Stimulated activated memory B cell treated with anti-CD40 and anti-IgM and Interleukin-4, amounts not matched to agents 10 μg/mL and 1 μg/mL and 100 μg/mL, for 72 hours (primary cell): ENCODE measurements at regions not wholly inside any gene's neighbourhood (a gene's known extent, or its start where the extent isn't known, plus 50 kb on each side); places are given as distances from the start of the nearest gene placed in this dataset.

Experiments used
- ATAC-seq: fragments of 150-1000 bp; cut with Tn5 transposase; 2 replicates; pipeline ENCODE4 v1.10.0; 2021
- H3K27ac Mint-ChIP-seq: one replicate; pipeline ENCODE4 v1.8.0; 2022; ENCODE audit warnings: mild to moderate bottlenecking, mixed read lengths
- H3K27me3 Mint-ChIP-seq: one replicate; pipeline ENCODE4 v1.8.0; 2022; ENCODE audit warnings: mixed read lengths
- H3K36me3 Mint-ChIP-seq: one replicate; pipeline ENCODE4 v1.8.0; 2022; ENCODE audit warnings: mixed read lengths
- H3K4me1 Mint-ChIP-seq: one replicate; pipeline ENCODE4 v1.8.0; 2022; ENCODE audit warnings: mixed read lengths
- H3K4me3 Mint-ChIP-seq: one replicate; pipeline ENCODE4 v1.8.0; 2022; ENCODE audit warnings: mild to moderate bottlenecking, moderate library complexity, mixed read lengths
- H3K9me3 Mint-ChIP-seq: one replicate; pipeline ENCODE4 v1.8.0; 2022; ENCODE audit warnings: mixed read lengths

DNA sequence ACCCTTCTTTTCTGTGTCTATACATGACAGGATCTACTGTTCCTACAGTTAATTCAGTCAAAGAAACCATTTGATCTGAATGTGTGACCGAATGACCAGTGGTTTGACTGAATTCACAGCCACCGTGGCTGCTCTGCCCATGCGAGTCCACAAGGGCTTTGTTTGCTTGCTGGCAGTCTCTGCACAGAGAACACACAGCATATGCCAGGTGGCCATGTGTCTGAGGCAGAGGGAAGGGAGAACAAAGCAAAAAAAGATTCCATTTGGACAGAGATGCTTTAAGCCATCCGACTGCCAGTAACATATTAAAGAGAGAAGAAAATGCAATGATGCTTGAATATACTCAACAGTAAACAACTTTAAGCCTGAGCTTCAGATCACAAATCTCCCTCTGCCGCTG is 737.8 kb upstream of the CXADR start:
- no peaks in the 10 kb centered on the region for H3K4me1 Mint-ChIP-seq
- H3K9me3 Mint-ChIP-seq: peaks cover 12% of the 10 kb centered on the region
- H3K27me3 Mint-ChIP-seq: no peaks in the 10 kb centered on the region
- no peak for ATAC-seq
- no peak overlapping the region for H3K27ac Mint-ChIP-seq
- no peaks in the 10 kb centered on the region for H3K36me3 Mint-ChIP-seq
- no peak overlapping the region for H3K4me3 Mint-ChIP-seq

DNA sequence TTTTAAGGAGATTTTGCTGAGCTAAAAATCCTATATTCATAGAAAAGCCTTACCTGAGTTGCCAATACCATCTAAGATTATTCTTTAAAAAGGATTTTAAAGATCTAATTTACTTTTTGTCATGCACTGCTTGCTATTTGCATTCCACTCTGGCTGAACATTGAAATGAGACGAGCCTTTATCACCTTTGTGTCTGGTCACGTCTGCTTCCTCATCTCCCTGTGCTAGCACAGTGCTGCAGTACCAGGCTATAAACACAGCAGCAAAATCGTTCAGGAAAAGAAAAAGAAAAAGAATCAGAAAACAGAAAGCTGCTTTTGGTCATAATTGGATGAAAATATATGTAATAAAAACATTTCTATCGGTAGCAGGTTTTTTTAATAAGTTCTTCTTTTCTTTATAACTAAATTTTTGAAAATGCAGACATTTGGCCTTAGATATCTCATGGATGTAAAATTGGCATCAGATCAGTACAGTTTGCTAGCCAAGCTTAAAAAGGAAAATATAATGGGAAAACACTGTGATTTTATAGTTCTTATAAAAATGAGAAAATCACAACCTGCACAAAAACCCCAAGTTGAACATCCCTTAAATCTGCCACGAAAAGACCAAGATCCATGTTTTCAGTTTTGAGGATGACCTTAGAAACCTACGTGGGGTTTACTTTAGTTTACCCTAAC is 735.7 kb upstream of the CXADR start:
- H3K27ac Mint-ChIP-seq: no peak overlapping the region
- no peak for ATAC-seq
- H3K4me1 Mint-ChIP-seq: no peaks in the 10 kb centered on the region
- H3K27me3 Mint-ChIP-seq: no peaks in the 10 kb centered on the region
- no peak overlapping the region for H3K4me3 Mint-ChIP-seq
- no peaks in the 10 kb centered on the region for H3K36me3 Mint-ChIP-seq
- peaks cover 15% of the 10 kb centered on the region for H3K9me3 Mint-ChIP-seq

DNA sequence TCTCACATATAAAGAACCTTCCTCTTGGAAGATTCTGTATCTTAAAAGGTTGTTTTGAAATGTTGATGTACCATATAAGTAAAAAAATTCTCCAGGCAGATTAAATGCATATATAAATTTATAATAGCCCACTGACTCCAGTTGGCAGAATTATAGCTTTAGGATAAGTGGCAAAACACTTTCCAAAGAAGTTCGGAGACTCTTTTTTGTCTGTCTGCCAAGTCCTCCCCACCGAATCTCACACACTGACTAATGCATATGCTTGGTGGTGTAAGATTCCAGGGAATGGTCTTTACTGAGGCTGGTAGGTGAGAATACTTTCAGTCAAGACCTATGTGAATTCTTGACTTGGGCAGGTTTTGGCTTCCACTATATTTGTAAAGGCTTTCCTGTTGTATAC is 724.3 kb upstream of the CXADR start:
- peaks cover 15% of the 10 kb centered on the region for H3K9me3 Mint-ChIP-seq
- no peak overlapping the region for H3K4me3 Mint-ChIP-seq
- ATAC-seq: no peak
- H3K27me3 Mint-ChIP-seq: no peaks in the 10 kb centered on the region
- no peak overlapping the region for H3K27ac Mint-ChIP-seq
- H3K36me3 Mint-ChIP-seq: no peaks in the 10 kb centered on the region
- no peaks in the 10 kb centered on the region for H3K4me1 Mint-ChIP-seq

DNA sequence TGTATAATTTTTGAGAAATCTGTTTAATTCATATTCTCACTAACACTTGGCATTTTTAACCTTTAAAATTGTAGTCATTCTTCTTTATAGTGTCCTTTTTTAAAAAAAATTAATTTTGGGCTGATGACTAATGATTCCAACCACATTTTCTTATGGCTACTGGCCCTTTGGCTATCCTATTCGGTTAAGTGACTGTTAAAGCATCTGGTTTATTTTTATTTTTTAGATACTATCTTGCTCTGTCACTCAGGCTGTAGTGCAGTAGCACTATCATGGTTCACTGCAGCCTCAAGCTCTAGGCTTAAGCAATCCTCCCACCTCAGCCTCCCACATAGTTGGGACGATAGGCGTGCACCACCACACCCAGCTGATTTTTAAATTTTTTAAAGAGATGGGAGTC is 723.2 kb upstream of the CXADR start:
- no peaks in the 10 kb centered on the region for H3K36me3 Mint-ChIP-seq
- no peaks in the 10 kb centered on the region for H3K4me1 Mint-ChIP-seq
- H3K27me3 Mint-ChIP-seq: no peaks in the 10 kb centered on the region
- peaks cover 9% of the 10 kb centered on the region for H3K9me3 Mint-ChIP-seq
- ATAC-seq: no peak
- no peak overlapping the region for H3K27ac Mint-ChIP-seq
- no peak overlapping the region for H3K4me3 Mint-ChIP-seq

DNA sequence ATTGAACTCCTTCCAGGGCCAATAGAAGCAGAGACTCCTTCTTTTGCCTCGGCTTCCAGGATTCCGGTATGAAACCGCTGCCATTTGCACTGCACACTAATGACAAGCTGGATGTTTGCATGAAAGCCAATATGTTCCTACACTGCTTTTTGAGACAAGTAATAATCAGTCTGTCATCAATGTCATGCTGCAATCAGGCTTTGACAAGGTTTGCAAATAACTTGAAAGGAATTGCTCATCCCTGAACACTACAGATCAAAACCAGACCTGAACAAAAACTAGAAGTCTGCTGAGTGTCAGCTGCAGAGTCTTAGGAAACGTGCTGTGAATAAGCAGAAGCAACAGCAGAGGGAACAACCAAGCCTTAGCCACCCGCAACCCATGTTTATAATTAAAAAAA is 720.7 kb upstream of the CXADR start:
- ATAC-seq: no peak
- Mint-ChIP-seq H3K27me3 (no peaks in the 10 kb centered on the region), H3K4me1 (no peaks in the 10 kb centered on the region), H3K4me3 (no peak overlapping the region), H3K27ac (no peak overlapping the region), H3K9me3 (no peaks in the 10 kb centered on the region), H3K36me3 (no peaks in the 10 kb centered on the region)

DNA sequence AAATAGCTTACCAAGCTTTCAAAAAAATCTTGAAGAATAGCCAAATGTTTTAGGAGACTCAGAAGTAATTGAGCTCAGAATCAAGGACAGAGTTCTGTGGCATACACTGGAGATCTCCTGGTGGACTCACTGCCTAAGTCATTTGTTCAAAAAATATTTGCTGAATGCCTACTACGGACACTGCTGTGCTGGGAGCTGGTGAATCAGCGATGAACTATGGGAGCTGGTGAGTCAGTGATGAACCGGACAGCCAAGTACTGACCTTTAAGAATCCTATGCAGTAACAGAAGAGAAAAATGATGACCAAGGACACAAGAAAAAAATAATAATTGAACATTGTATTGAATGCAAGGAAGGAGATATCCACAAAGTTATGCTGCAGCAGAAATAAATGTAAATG is 717.9 kb upstream of the CXADR start:
- Mint-ChIP-seq H3K4me3 (no peak overlapping the region), H3K27ac (no peak overlapping the region), H3K36me3 (no peaks in the 10 kb centered on the region), H3K27me3 (no peaks in the 10 kb centered on the region), H3K9me3 (no peaks in the 10 kb centered on the region), H3K4me1 (no peaks in the 10 kb centered on the region)
- ATAC-seq: no peak

DNA sequence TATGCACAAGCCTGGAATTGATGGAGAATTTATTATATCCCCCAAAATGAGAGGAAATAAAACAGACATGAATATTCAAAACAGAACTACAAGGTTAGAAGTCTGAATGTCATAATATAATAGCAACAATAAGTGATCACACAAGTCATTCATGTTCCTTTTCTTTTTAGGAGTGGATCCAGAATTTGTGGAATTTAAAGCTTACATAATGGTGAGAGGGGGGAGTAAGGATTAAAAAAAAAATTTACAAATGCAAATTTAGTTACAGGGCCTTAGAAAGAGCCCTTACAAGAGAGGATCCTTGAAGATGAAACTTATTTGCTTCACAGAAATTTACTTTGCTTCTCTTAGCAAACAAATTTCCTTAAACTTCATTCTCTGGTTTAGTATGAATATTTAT is 716.1 kb upstream of the CXADR start:
- Mint-ChIP-seq H3K4me1 (no peaks in the 10 kb centered on the region), H3K9me3 (peaks cover 3% of the 10 kb centered on the region), H3K27me3 (no peaks in the 10 kb centered on the region), H3K4me3 (no peak overlapping the region), H3K27ac (no peak overlapping the region), H3K36me3 (no peaks in the 10 kb centered on the region)
- no peak for ATAC-seq

DNA sequence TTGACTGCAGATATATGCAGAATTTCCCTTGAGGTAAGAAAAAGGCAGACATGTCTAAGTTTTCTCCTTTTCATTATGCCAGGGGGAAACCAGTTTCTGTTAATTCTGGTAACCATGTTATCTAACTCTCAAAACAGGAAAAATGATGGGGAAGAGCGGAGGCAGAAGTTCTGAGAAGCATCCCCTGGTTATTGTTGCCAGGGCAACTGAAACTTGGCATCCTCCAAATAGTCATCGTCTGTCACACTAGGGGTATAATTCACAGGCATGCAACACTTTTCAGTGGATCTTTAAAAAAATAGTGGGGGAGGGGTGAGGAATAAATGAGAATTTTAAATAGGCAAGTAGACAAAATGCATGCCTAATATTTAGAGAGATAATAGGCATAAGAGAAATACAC is 715.3 kb upstream of the CXADR start:
- H3K27ac Mint-ChIP-seq: no peak overlapping the region
- no peak for ATAC-seq
- peaks cover 3% of the 10 kb centered on the region for H3K9me3 Mint-ChIP-seq
- H3K4me3 Mint-ChIP-seq: no peak overlapping the region
- no peaks in the 10 kb centered on the region for H3K4me1 Mint-ChIP-seq
- no peaks in the 10 kb centered on the region for H3K36me3 Mint-ChIP-seq
- H3K27me3 Mint-ChIP-seq: no peaks in the 10 kb centered on the region

DNA sequence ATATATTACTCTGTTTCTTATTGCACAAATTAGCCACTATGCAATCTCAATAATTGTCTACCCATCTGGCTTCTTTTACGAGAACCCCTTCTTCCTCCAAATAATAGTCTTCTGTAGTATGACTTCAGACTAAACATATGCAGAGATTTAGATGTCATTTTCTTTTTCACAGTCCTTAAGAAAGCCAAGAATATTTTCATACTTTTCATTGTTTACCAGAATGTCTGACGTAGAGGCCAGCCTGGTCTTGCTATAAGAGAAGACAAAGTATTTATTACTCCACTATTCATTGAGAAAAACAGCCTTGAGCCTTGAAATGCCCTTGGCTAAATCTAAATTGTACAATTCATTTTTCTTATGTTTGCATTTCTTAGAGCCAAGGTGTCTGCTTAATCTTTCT is 714.9 kb upstream of the CXADR start:
- H3K9me3 Mint-ChIP-seq: peaks cover 3% of the 10 kb centered on the region
- ATAC-seq: no peak
- no peaks in the 10 kb centered on the region for H3K27me3 Mint-ChIP-seq
- no peaks in the 10 kb centered on the region for H3K4me1 Mint-ChIP-seq
- no peak overlapping the region for H3K27ac Mint-ChIP-seq
- no peak overlapping the region for H3K4me3 Mint-ChIP-seq
- H3K36me3 Mint-ChIP-seq: no peaks in the 10 kb centered on the region

DNA sequence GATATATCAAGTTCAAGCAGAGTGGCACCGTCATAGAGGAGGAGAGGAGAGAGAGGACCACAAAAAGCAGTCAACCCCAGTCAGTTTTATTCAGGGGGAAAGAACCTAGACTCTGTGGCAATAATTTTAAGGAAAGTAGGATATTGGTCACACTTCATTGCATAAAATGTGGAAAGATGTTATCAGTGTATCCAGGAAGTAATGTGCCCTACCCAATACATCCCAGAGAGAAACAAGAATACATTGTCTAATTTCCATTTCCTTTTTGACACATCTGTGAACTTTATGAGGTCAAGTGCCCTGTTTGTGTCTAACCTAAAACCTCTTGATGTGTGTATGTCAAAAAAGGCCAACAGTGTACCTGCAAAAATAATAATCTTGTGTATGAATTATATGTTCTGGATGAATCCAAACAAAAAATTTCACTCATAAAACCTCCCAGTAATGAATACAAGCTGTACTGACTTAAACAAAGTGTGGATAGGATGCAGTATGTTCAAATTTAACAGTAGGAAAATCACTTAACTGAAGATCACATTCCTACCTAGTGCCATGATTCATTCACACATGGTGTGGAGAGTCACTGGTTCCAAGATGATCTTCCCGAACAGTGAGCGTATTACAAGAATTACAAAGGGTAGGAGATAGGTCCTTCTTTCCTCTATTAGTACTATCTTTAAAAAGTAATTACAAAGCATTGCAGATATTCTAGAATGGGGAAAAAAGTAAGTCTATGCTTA is 712.1 kb upstream of the CXADR start:
- no peak for ATAC-seq
- H3K27me3 Mint-ChIP-seq: no peaks in the 10 kb centered on the region
- no peak overlapping the region for H3K4me3 Mint-ChIP-seq
- no peak overlapping the region for H3K27ac Mint-ChIP-seq
- no peaks in the 10 kb centered on the region for H3K4me1 Mint-ChIP-seq
- H3K36me3 Mint-ChIP-seq: no peaks in the 10 kb centered on the region
- peaks cover 6% of the 10 kb centered on the region for H3K9me3 Mint-ChIP-seq

DNA sequence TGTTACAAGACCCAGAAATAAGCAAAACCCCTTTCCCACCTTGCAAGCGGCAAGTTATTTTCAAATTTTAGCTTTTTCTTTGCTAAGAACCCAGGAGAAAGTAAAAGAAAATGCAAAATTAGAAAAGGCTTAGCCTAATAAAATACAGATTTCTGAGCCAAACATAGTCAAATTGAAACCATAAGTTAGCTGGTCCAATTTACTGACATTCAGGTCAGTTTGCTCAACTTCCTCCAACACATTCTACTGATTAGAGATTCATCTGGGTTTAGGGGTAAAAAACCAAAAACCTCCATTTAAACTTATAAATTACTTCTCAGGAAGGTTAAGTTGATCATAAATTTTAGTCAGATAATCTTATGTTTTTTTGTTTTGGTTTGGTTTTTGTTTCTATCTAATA is 701.8 kb upstream of the CXADR start:
- Mint-ChIP-seq H3K4me3 (no peak overlapping the region), H3K4me1 (no peaks in the 10 kb centered on the region), H3K36me3 (no peaks in the 10 kb centered on the region), H3K9me3 (peaks cover 8% of the 10 kb centered on the region), H3K27me3 (no peaks in the 10 kb centered on the region), H3K27ac (no peak overlapping the region)
- ATAC-seq: no peak

DNA sequence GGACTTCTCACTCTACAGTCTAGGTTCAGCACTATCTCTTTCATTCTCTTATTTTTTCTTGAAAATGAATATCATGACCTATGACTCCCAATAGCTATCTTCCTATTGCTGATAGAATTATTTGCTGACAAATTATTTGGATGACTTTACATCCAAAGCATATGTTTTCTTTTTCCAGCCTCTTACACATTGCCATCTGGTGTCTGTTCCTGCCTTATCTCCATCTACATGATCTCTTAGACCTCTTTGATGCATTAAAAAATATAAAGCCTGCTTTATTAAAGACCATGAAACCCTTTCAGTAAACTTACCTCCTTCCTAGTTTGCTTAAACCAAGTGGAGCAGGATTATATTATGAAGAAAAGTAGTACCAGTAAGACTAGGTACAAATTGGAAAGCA is 700.9 kb upstream of the CXADR start:
- Mint-ChIP-seq H3K36me3 (no peaks in the 10 kb centered on the region), H3K9me3 (peaks cover 8% of the 10 kb centered on the region), H3K27me3 (no peaks in the 10 kb centered on the region), H3K4me3 (no peak overlapping the region), H3K4me1 (no peaks in the 10 kb centered on the region), H3K27ac (no peak overlapping the region)
- no peak for ATAC-seq

DNA sequence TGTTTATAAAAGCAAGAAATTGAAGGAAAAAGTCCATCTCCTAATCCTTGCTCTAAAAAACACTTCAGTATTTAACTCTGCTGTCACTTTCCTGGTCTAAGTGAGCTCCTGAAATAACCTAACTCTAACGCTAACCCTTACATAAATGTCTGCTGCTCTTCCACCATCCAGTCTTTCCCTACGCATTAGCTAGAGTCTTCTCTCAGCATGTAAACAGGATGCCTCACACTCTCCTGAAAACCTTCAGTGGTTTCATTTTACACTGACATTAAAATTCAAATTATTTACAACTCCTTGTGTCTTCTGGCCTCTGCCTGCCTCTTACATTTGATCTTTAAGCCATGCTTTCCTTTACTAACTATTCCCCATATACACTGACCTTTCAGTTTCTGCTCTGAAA is 697.6 kb upstream of the CXADR start:
- H3K9me3 Mint-ChIP-seq: peaks cover 8% of the 10 kb centered on the region
- H3K36me3 Mint-ChIP-seq: no peaks in the 10 kb centered on the region
- H3K4me3 Mint-ChIP-seq: no peak overlapping the region
- no peak for ATAC-seq
- H3K27me3 Mint-ChIP-seq: no peaks in the 10 kb centered on the region
- no peaks in the 10 kb centered on the region for H3K4me1 Mint-ChIP-seq
- no peak overlapping the region for H3K27ac Mint-ChIP-seq

DNA sequence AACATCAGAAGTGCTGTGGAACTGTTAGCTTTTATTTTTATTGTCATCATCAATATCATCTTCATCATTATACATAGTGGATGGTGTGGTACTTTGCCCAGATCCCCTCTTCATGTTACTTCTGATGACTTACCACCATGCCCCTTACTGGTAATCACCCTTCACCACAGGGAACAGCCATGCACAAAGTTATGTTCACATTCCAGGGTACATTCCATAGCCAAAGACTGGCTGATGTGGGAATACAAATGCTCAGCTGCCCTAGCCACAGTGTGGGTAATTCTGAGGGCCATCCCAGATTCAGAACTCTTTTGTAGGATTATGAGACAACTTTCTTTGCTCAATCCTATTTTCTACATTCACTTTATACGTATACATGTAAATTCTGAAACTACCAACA is 691.3 kb upstream of the CXADR start:
- Mint-ChIP-seq H3K9me3 (peaks cover 8% of the 10 kb centered on the region), H3K27me3 (no peaks in the 10 kb centered on the region), H3K4me3 (no peak overlapping the region)

DNA sequence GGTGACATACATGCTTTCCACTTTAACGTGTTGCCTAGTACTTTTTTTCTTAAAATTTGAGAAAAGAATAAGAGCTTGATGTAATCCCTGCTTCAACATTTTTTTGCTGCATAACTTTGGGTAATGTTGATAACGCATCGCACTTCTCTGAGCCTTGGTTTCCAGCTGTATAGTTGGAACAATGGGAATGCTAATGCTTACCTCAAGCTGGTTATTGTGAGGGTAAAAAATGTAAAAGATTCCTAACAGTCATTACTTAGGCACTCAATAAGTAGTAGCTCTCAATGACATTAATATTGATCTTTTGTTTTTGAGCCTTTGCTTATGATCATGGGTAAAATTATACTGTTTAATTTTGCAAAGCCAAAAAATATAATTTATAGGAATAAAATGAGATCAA is 683.3 kb upstream of the CXADR start:
- peaks cover 6% of the 10 kb centered on the region for H3K9me3 Mint-ChIP-seq
- no peak for ATAC-seq
- no peak overlapping the region for H3K4me3 Mint-ChIP-seq
- H3K36me3 Mint-ChIP-seq: no peaks in the 10 kb centered on the region
- no peaks in the 10 kb centered on the region for H3K4me1 Mint-ChIP-seq
- H3K27me3 Mint-ChIP-seq: no peaks in the 10 kb centered on the region
- no peak overlapping the region for H3K27ac Mint-ChIP-seq

More for the DNA sequence above, 691.3 kb upstream of the CXADR start:
- Mint-ChIP-seq H3K27ac (no peak overlapping the region), H3K4me1 (no peaks in the 10 kb centered on the region), H3K36me3 (no peaks in the 10 kb centered on the region)
- ATAC-seq: no peak

DNA sequence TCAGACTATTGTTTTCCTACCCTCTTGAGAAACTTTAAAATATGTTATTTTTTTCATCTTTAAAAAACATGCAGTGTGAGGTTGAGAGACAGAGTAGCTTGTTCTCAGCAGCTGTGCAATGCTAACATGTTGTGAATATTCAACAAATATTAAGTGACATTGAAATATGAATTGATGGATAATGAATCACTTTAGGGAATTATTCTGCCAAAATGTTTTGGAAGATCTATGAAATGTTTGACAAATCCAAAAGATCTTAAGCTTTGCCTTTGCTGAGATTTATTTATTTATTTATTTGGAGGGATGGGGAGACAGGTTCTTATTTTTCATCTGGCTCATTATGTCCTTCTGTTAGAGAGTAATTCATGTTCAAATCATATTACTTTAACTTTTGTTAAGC is 680.1 kb upstream of the CXADR start:
- no peaks in the 10 kb centered on the region for H3K36me3 Mint-ChIP-seq
- no peak for ATAC-seq
- no peak overlapping the region for H3K27ac Mint-ChIP-seq
- no peaks in the 10 kb centered on the region for H3K4me1 Mint-ChIP-seq
- H3K27me3 Mint-ChIP-seq: no peaks in the 10 kb centered on the region
- no peak overlapping the region for H3K4me3 Mint-ChIP-seq
- H3K9me3 Mint-ChIP-seq: no peaks in the 10 kb centered on the region
